Smooth muscle cell (in vitro differentiated cells): ENCODE measurements at regions not wholly inside any gene's neighbourhood (a gene's known extent, or its start where the extent isn't known, plus 50 kb on each side); places are given as distances from the start of the nearest gene placed in this dataset.

Experiments
- DNase-seq: peaks from one replicate; lab custom pipeline; 2025; ENCODE audit not compliant: unreplicated experiment; lab: John Stamatoyannopoulos, UW
- H2AFZ ChIP-seq: fragments of 200-600 bp; sonication (generic); 2 replicates; pipeline ENCODE4 v1.6.0; 2016; ENCODE audit warnings: antibody characterized with exemption, low read depth, mild to moderate bottlenecking
- H3F3A ChIP-seq: fragments of 200-600 bp; sonication (generic); 2 replicates; pipeline ENCODE4 v1.6.0; 2017; ENCODE audit warnings: antibody characterized with exemption, low read depth
- H3K27ac ChIP-seq: fragments of 200-600 bp; sonication (generic); 2 replicates; pipeline ENCODE4 v1.5.1; 2016; ENCODE audit warnings: low read depth, mild to moderate bottlenecking
- H3K27me3 ChIP-seq: fragments of 200-600 bp; sonication (generic); 2 replicates; pipeline ENCODE4 v1.6.1; 2016; ENCODE audit warnings: low read depth, mild to moderate bottlenecking
- H3K36me3 ChIP-seq: fragments of 200-600 bp; sonication (generic); 2 replicates; pipeline ENCODE4 v1.5.1; 2016; ENCODE audit warnings: low read depth
- H3K4me1 ChIP-seq: fragments of 200-600 bp; sonication (generic); 2 replicates; pipeline ENCODE4 v1.5.1; 2016; ENCODE audit warnings: low read depth
- H3K4me2 ChIP-seq: fragments of 200-600 bp; sonication (generic); 2 replicates; pipeline ENCODE4 v1.6.0; 2016; ENCODE audit warnings: mild to moderate bottlenecking
- H3K4me3 ChIP-seq: fragments of 200-600 bp; sonication (generic); 2 replicates; pipeline ENCODE4 v1.5.1; 2016; ENCODE audit warnings: mild to moderate bottlenecking
- H3K79me2 ChIP-seq: fragments of 200-600 bp; sonication (generic); 2 replicates; pipeline ENCODE4 v1.6.0; 2016; ENCODE audit warnings: low read depth, mild to moderate bottlenecking
- H3K9ac ChIP-seq: fragments of 200-600 bp; sonication (generic); 2 replicates; pipeline ENCODE4 v1.6.0; 2016; ENCODE audit warnings: low read depth
- H3K9me3 ChIP-seq: fragments of 200-600 bp; sonication (generic); replicated peaks from 2 replicates; pipeline ENCODE4 v1.5.1; 2016; ENCODE audit warnings: low read depth
- H4K20me1 ChIP-seq: fragments of 200-600 bp; sonication (generic); 2 replicates; pipeline ENCODE4 v1.6.0; 2016; ENCODE audit warnings: low read depth
- WGBS: methylation state at CpG from one replicate; pipeline ENCODE4 v1.1.7; 2016; ENCODE audit warnings: low lambda C conversion rate; 5-methylcytosine and 5-hydroxymethylcytosine counted together
- TF ChIP-seq, protein P1 (sequence below): fragments of 200-600 bp; sonication (generic); IDR thresholded peaks from 2 replicates; pipeline ENCODE4 v1.5.1; 2017; ENCODE audit warnings: borderline replicate concordance, mild to moderate bottlenecking, antibody characterized with exemption; ENCODE audit not compliant: insufficient read depth, poor library complexity, severe bottlenecking

DNA sequence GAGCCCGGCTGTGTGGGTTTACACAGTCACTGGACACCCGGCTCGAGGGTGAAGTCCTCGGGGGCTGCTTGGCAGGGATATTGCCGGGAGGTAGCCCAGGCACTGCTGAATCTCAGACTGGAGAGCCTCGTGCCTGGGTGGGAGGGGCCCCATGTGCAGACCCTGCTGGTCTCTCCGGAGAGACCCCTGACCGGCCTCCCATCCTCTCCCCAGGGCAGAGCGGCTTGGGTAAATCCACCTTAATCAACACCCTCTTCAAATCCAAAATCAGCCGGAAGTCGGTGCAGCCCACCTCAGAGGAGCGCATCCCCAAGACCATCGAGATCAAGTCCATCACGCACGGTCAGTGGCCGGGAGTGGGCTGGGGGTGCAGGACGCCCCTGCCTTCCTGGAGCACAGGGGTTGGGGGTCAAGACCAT, 346.5 kb downstream of the SEC14L1 start:
- TF ChIP-seq, protein P1, sequence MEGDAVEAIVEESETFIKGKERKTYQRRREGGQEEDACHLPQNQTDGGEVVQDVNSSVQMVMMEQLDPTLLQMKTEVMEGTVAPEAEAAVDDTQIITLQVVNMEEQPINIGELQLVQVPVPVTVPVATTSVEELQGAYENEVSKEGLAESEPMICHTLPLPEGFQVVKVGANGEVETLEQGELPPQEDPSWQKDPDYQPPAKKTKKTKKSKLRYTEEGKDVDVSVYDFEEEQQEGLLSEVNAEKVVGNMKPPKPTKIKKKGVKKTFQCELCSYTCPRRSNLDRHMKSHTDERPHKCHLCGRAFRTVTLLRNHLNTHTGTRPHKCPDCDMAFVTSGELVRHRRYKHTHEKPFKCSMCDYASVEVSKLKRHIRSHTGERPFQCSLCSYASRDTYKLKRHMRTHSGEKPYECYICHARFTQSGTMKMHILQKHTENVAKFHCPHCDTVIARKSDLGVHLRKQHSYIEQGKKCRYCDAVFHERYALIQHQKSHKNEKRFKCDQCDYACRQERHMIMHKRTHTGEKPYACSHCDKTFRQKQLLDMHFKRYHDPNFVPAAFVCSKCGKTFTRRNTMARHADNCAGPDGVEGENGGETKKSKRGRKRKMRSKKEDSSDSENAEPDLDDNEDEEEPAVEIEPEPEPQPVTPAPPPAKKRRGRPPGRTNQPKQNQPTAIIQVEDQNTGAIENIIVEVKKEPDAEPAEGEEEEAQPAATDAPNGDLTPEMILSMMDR, result no peak
- H3K79me2 ChIP-seq, result peaks cover 50% of the 10 kb centered on the region
- no peaks in the 10 kb centered on the region for H3K4me1 ChIP-seq
- H3K9ac ChIP-seq, result no peak overlapping the region
- no peaks in the 10 kb centered on the region for H3K9me3 ChIP-seq
- no peaks in the 10 kb centered on the region for H3K36me3 ChIP-seq
- H4K20me1 ChIP-seq, result peaks cover 97% of the 10 kb centered on the region
- H3F3A ChIP-seq, result no peaks in the 10 kb centered on the region
- H3K4me2 ChIP-seq, result no peak overlapping the region
- 98% methylated on average over 17 of the region's 17 CpGs for WGBS
- no peaks in the 10 kb centered on the region for H3K27me3 ChIP-seq
- H2AFZ ChIP-seq, result no peak overlapping the region
- H3K4me3 ChIP-seq, result no peak overlapping the region
- DNase-seq, result no peak
- no peak overlapping the region for H3K27ac ChIP-seq

DNA sequence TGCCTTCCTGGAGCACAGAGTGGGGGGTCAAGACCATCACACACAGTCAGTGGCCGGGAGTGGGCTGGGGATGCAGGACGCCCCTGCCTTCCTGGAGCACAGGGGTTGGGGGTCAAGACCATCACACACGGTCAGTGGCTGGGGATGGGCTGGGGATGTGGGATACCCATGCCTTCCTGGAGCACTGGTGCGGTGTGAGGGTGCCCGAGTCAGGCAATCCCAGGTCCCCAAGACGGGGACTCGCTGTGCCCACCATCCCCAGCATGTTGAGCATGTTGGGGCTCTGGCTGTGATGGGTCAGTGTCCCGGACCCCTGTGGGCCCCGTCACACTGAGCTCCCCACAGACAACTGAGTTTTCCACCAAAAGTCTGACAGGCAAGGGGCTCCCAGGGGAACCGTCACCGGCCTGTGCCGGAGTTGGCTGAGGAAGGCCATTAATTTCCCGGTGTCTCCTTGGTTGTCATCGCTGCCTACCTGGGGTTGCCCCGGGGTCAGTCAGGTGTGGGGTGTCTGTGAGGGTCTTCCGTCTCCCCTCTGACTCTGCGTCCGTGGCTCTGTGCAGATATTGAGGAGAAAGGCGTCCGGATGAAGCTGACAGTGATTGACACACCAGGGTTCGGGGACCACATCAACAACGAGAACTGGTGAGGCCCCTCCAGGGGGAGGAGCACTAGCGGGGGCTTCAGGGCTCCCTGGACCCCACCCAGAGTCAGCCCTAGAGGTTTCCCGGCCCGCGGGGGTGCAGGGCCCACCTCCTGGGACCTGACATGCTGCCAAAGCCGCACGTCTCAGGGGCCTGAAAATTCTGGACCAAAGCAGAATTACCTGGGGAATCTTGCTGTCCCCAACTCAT, 347.1 kb downstream of the SEC14L1 start:
- H3K4me1 ChIP-seq, result no peaks in the 10 kb centered on the region
- no peaks in the 10 kb centered on the region for H3K36me3 ChIP-seq
- H4K20me1 ChIP-seq, result peaks cover 97% of the 10 kb centered on the region
- no peaks in the 10 kb centered on the region for H3K27me3 ChIP-seq
- H3K4me2 ChIP-seq, result no peak overlapping the region
- TF ChIP-seq, protein P1, result no peak
- WGBS, result 93% methylated on average over 28 of the region's 28 CpGs
- H2AFZ ChIP-seq, result no peak overlapping the region
- peaks cover 43% of the 10 kb centered on the region for H3K79me2 ChIP-seq
- H3K4me3 ChIP-seq, result no peak overlapping the region
- no peak for DNase-seq
- no peak overlapping the region for H3K27ac ChIP-seq
- H3K9me3 ChIP-seq, result no peaks in the 10 kb centered on the region
- H3F3A ChIP-seq, result no peaks in the 10 kb centered on the region
- no peak overlapping the region for H3K9ac ChIP-seq

DNA sequence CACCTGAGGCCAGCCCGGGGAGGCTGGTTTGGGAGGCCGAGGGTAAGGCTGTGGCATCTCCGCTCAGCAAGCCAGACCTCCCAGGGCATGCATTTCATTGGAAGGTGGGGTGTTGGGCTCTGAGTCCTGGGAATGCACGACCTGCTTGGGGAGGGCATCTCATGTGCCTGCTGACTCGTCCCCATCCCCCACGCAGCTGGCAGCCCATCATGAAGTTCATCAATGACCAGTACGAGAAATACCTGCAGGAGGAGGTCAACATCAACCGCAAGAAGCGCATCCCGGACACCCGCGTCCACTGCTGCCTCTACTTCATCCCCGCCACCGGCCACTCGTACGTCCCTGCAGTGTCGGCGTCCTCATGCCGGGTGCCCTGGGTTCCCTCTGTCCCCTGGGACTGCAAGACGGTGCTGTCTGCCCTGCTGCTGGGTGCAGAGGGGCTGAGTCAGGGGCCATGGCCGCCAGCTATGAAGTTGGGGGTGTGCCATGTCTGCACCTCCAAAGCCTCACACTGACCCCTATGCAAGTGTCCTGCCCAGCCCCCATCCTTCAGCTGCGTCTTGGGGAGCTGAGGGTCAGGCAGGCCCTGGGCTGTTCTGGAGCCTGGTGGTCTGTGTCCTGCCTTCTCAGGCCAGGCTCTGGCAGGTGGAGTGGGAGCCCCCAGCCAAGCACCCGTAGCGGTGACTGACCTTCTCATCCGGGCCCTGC, 347.9 kb downstream of the SEC14L1 start:
- no peak overlapping the region for H3K4me2 ChIP-seq
- no peaks in the 10 kb centered on the region for H3K9me3 ChIP-seq
- H3K79me2 ChIP-seq, result peaks cover 35% of the 10 kb centered on the region
- no peak overlapping the region for H3K9ac ChIP-seq
- H4K20me1 ChIP-seq, result peaks cover 95% of the 10 kb centered on the region
- no peaks in the 10 kb centered on the region for H3K36me3 ChIP-seq
- H3F3A ChIP-seq, result no peaks in the 10 kb centered on the region
- no peaks in the 10 kb centered on the region for H3K27me3 ChIP-seq
- no peaks in the 10 kb centered on the region for H3K4me1 ChIP-seq
- no peak overlapping the region for H2AFZ ChIP-seq
- no peak overlapping the region for H3K4me3 ChIP-seq
- TF ChIP-seq, protein P1, result no peak
- H3K27ac ChIP-seq, result no peak overlapping the region
- DNase-seq, result no peak
- 97% methylated on average over 25 of the region's 25 CpGs for WGBS
